Heart left ventricle (tissue), 16 donors: ENCODE measurements at regions not wholly inside any gene's neighbourhood (a gene's known extent, or its start where the extent isn't known, plus 50 kb on each side); places are given as distances from the start of the nearest gene placed in this dataset.

Experiments
- ATAC-seq, 4 donors: fragments of 200-7000 bp; cut with Tn5 transposase; one replicate each; pipeline ENCODE4 v1.9.1; 2020 to 2022; ENCODE audit warnings: moderate library complexity in 4 of 4, mild to moderate bottlenecking in 3 of 4, moderate number of reproducible peaks in 1 of 4
- DNase-seq, 5 donors: peaks; one replicate each; pipeline ENCODE4 v3.0.0-alpha.2; 2020
- H3K27ac ChIP-seq, 12 donors: fragments of 200-600 bp; sonication (generic) in 4 of 12; one replicate each; pipeline versions ENCODE4 v1.5.0 to v1.8.0; 2016 to 2022; ENCODE audit warnings: mild to moderate bottlenecking in 2 of 12
- H3K27me3 ChIP-seq, 9 donors: fragments of 200-600 bp; sonication (generic) in 2 of 9; one replicate each; pipeline versions ENCODE4 v1.5.1 to v1.8.0; 2016 to 2022; ENCODE audit warnings: mild to moderate bottlenecking in 3 of 9
- H3K36me3 ChIP-seq, 9 donors: fragments of 200-600 bp; sonication (generic) in 2 of 9; one replicate each; pipeline versions ENCODE4 v1.5.0 to v1.8.0; 2018 to 2022; ENCODE audit warnings: mild to moderate bottlenecking in 2 of 9
- H3K4me1 ChIP-seq, 12 donors: fragments of 200-600 bp; sonication (generic) in 4 of 12; one replicate each; pipeline versions ENCODE4 v1.5.0 to v1.8.0; 2016 to 2022; ENCODE audit warnings: mild to moderate bottlenecking in 3 of 12
- H3K4me3 ChIP-seq, 12 donors: fragments of 200-600 bp; sonication (generic) in 4 of 12; one replicate each; pipeline versions ENCODE4 v1.5.0 to v1.8.0; 2017 to 2022; ENCODE audit warnings: mild to moderate bottlenecking in 9 of 12, moderate library complexity in 4 of 12
- H3K9me3 ChIP-seq, 12 donors: fragments of 200-600 bp; sonication (generic) in 4 of 12; one replicate each; pipeline versions ENCODE4 v1.5.0 to v1.8.0; 2016 to 2022; ENCODE audit warnings: mild to moderate bottlenecking in 1 of 12
- CTCF ChIP-seq, 12 donors: fragments of 200-600 bp; sonication (generic) in 4 of 12; IDR thresholded peaks; one replicate each; pipeline versions ENCODE4 v1.5.0 to v1.8.0; 2018 to 2022; ENCODE audit warnings: antibody characterized with exemption in 12 of 12, mild to moderate bottlenecking in 5 of 12
- POLR2A ChIP-seq, 2 donors: fragments of 450-650 bp; IDR thresholded peaks; one replicate each; pipeline ENCODE4 v1.6.1; 2017; ENCODE audit warnings: antibody characterized with exemption in 2 of 2, mild to moderate bottlenecking in 2 of 2, moderate library complexity in 2 of 2
- WGBS, 4 donors: extraction: QIAGEN DNeasy Blood & Tissue Kit in 2 of 4; methylation state at CpG; one replicate each; pipeline versions ENCODE4 v1.1.5 to v1.1.7; 2013 to 2018; 5-methylcytosine and 5-hydroxymethylcytosine counted together
- intact Hi-C, 10 donors: fragments of 100-400 bp; cut with DNase I; formaldehyde crosslinking; loops; one replicate each; pipeline versions ENCODE4 v1.11.1 to v1.14.2; 2022
- donor health status: ischemic (EF 13 %, LVEDD 7.1; RV severe dilation, severe dysfunction).
- donor health status: healthy with polysubstance abuse.
- donor health status: DM: no; HTN: yes; CAD: no.
- donor health status: DM: no; HTN: no; CAD: no.
- donor health status: ischemic (EF 25% LVEDD 6.9; RV normal size, moderate dysfunction).
- donor health status: ischemic (EF 25% LVEDD 5.7; RV mildly dilated, moderate dysfunction).
- donor health status: healthy.
- donor health status: DM: yes; HTN: yes; CAD: no.
- donor health status: ischemic (EF 35%, LVEDD 5.7; RV mildly dilated, moderate dysfunction).
- donor health status: nonischemic (EF 11% LVEDD 7.7; RV severe dilation, severe dysfunction).
- donor health status: DM: yes; HTN: yes; CAD: no.
- donor health status: PGD.
- donor health status: ischemic (EF 29% LVEDD 5.4; RV normal size, mild dysfunction).
- donor health status: nonischemic (EF 23%, LVEDD 6.1; RV moderate dilation, normal function).

GRCh38 chr16:51986717-51987116 is 560.2 kb downstream of the TOX3 start:
- Histone ChIP-seq H3K4me3 (no peak overlapping the region), H3K4me1 (no peaks in the 10 kb centered on the region), H3K27ac (no peak overlapping the region), H3K27me3 (peaks cover 0 to 8% (median 0%) of the 10 kb centered on the region in 9 donors), H3K36me3 (no peaks in the 10 kb centered on the region), H3K9me3 (no peaks in the 10 kb centered on the region)
- intact Hi-C loops, result loop anchor here in 2 of 10 donors (10.0 kb wide), 1 partner anchor 172 kb away; no protein-coding TSS in a partner anchor
- TF ChIP-seq POLR2A (IDR thresholded peaks at IDR 0.05) (no peak), CTCF (IDR thresholded peaks at IDR 0.05) (no peak)
- no peak for ATAC-seq
- 74 to 78% (median 77%) methylated on average over 2 of the region's 2 CpGs for WGBS, 4 donors
- no peak for DNase-seq

GRCh38 chr16:51986301-51986700 is 560.6 kb downstream of the TOX3 start:
- 62 to 71% (median 64%) methylated on average over 1 of the region's 1 CpG for WGBS, 4 donors
- Histone ChIP-seq H3K36me3 (no peaks in the 10 kb centered on the region), H3K4me1 (no peaks in the 10 kb centered on the region), H3K9me3 (no peaks in the 10 kb centered on the region), H3K4me3 (no peak overlapping the region), H3K27ac (no peak overlapping the region), H3K27me3 (peaks cover 0 to 8% (median 0%) of the 10 kb centered on the region in 9 donors)
- ATAC-seq (no peak), DNase-seq (no peak)
- no peak for TF ChIP-seq CTCF (IDR thresholded peaks at IDR 0.05)
- no peak for TF ChIP-seq POLR2A (IDR thresholded peaks at IDR 0.05)
- intact Hi-C loops, result loop anchor here in 2 of 10 donors (10.0 kb wide), 1 partner anchor 172 kb away; no protein-coding TSS in a partner anchor

GRCh38 chr16:51985126-51985525 is 561.8 kb downstream of the TOX3 start:
- Histone ChIP-seq H3K4me1 (no peaks in the 10 kb centered on the region), H3K27me3 (peaks cover 0 to 8% (median 0%) of the 10 kb centered on the region in 9 donors), H3K27ac (no peak overlapping the region), H3K4me3 (no peak overlapping the region), H3K36me3 (no peaks in the 10 kb centered on the region), H3K9me3 (no peaks in the 10 kb centered on the region)
- WGBS, 4 donors, result 55 to 66% (median 63%) methylated on average over 2 of the region's 2 CpGs
- no peak for TF ChIP-seq CTCF (IDR thresholded peaks at IDR 0.05)
- TF ChIP-seq POLR2A (IDR thresholded peaks at IDR 0.05), result no peak
- DNase-seq (no peak), ATAC-seq (no peak)
- intact Hi-C loops, result loop anchor here in 2 of 10 donors (10.0 kb wide), 1 partner anchor 170 kb away; no protein-coding TSS in a partner anchor

GRCh38 chr16:51984395-51984794 is 562.5 kb downstream of the TOX3 start:
- ATAC-seq, result no peak
- H3K36me3 ChIP-seq, result no peaks in the 10 kb centered on the region
- no peaks in the 10 kb centered on the region for H3K4me1 ChIP-seq
- DNase-seq, result no peak
- intact Hi-C loops, result loop anchor here in 8 of 10 donors (5.0 to 10.0 kb wide), 2 partner anchors 167 to 170 kb away; no protein-coding TSS in a partner anchor
- H3K4me3 ChIP-seq, result no peak overlapping the region
- no peak overlapping the region for H3K27ac ChIP-seq
- H3K27me3 ChIP-seq, result peaks cover 0 to 8% (median 0%) of the 10 kb centered on the region in 9 donors
- TF ChIP-seq CTCF (IDR thresholded peaks at IDR 0.05), result no peak
- H3K9me3 ChIP-seq, result no peaks in the 10 kb centered on the region
- 43 to 61% (median 51%) methylated on average over 2 of the region's 2 CpGs for WGBS, 4 donors
